Adipocyte (in vitro differentiated cells): ENCODE measurements at regions not wholly inside any gene's neighbourhood (a gene's known extent, or its start where the extent isn't known, plus 50 kb on each side); places are given as distances from the start of the nearest gene placed in this dataset.
A peak's percentile ranks its signal among the peaks of the same experiment; 100 is the strongest.
"Not testable (repeated sequence)": the region's sequence is repeated elsewhere in the genome, so short reads cannot be mapped to it uniquely, and the experiment has no call there.

Experiments
- DNase-seq: peaks from one replicate; pipeline ENCODE4 v3.0.0-alpha.2; 2015; ENCODE audit warnings: low read depth
- H3K27me3 ChIP-seq: replicated peaks from 2 replicates; pipeline ENCODE4 v1.7.0; 2013; ENCODE audit warnings: mild to moderate bottlenecking, low read length, moderate library complexity; ENCODE audit not compliant: control insufficient read depth, insufficient read depth
- H3K36me3 ChIP-seq: 2 replicates; pipeline ENCODE4 v1.7.0; 2013; ENCODE audit warnings: low read length, mild to moderate bottlenecking, moderate library complexity; ENCODE audit not compliant: control insufficient read depth, insufficient read depth, severe bottlenecking
- H3K4me1 ChIP-seq: 2 replicates; pipeline ENCODE4 v1.7.0; 2013; ENCODE audit warnings: mild to moderate bottlenecking, low read length, moderate library complexity; ENCODE audit not compliant: control insufficient read depth, insufficient read depth
- H3K4me3 ChIP-seq: 2 replicates; pipeline ENCODE4 v1.7.0; 2013; ENCODE audit warnings: mild to moderate bottlenecking, low read length, moderate library complexity
- H3K9ac ChIP-seq: 2 replicates; pipeline ENCODE4 v1.7.0; 2013; ENCODE audit warnings: mild to moderate bottlenecking, low read length, moderate library complexity
- H3K9me3 ChIP-seq: 2 replicates; pipeline ENCODE4 v1.7.0; 2013; ENCODE audit warnings: mild to moderate bottlenecking, low read length, moderate library complexity; ENCODE audit not compliant: control insufficient read depth

- Histone ChIP-seq H3K36me3 (no peaks in the 10 kb centered on the region), H3K9ac (no peak overlapping the region), H3K9me3 (no peaks in the 10 kb centered on the region), H3K27me3 (no peaks in the 10 kb centered on the region), H3K4me3 (no peak overlapping the region), H3K4me1 (peaks cover 6% of the 10 kb centered on the region)
- DNase-seq, result no peak
These were observed 1118.5 kb downstream of the PCDH9 start for GRCh38 chr13:66111628-66112027.

- Histone ChIP-seq H3K4me3 (no peak overlapping the region), H3K4me1 (no peaks in the 10 kb centered on the region), H3K36me3 (no peaks in the 10 kb centered on the region), H3K9me3 (no peaks in the 10 kb centered on the region), H3K27me3 (no peaks in the 10 kb centered on the region), H3K9ac (no peak overlapping the region)
- DNase-seq, result no peak
These were observed 1123.9 kb downstream of the PCDH9 start for GRCh38 chr13:66106246-66106645.

- Histone ChIP-seq H3K9ac (no peak overlapping the region), H3K4me1 (peaks cover 8% of the 10 kb centered on the region), H3K27me3 (no peaks in the 10 kb centered on the region), H3K36me3 (no peaks in the 10 kb centered on the region), H3K4me3 (no peak overlapping the region), H3K9me3 (no peaks in the 10 kb centered on the region)
- peak; percentile 8 for DNase-seq
These were observed 1127.3 kb downstream of the PCDH9 start for GRCh38 chr13:66102864-66103263.

GRCh38 chr13:66099825-66100224 lies 1130.3 kb downstream of the PCDH9 start:
- no peak for DNase-seq
- H3K27me3 ChIP-seq, result no peaks in the 10 kb centered on the region
- no peak overlapping the region for H3K4me3 ChIP-seq
- no peak overlapping the region for H3K9ac ChIP-seq
- no peaks in the 10 kb centered on the region for H3K9me3 ChIP-seq
- peaks cover 8% of the 10 kb centered on the region for H3K4me1 ChIP-seq
- no peaks in the 10 kb centered on the region for H3K36me3 ChIP-seq

GRCh38 chr13:66098931-66099628 lies 1131.1 kb downstream of the PCDH9 start:
- H3K36me3 ChIP-seq, result no peaks in the 10 kb centered on the region
- H3K4me3 ChIP-seq, result no peak overlapping the region
- no peaks in the 10 kb centered on the region for H3K9me3 ChIP-seq
- H3K9ac ChIP-seq, result no peak overlapping the region
- H3K27me3 ChIP-seq, result no peaks in the 10 kb centered on the region
- peaks cover 8% of the 10 kb centered on the region for H3K4me1 ChIP-seq
- no peak for DNase-seq

GRCh38 chr13:66089711-66090110 lies 1140.4 kb downstream of the PCDH9 start:
- Histone ChIP-seq H3K9ac (no peak overlapping the region), H3K9me3 (peaks cover 8% of the 10 kb centered on the region), H3K27me3 (no peaks in the 10 kb centered on the region), H3K4me3 (no peak overlapping the region), H3K4me1 (no peaks in the 10 kb centered on the region), H3K36me3 (no peaks in the 10 kb centered on the region)
- no peak for DNase-seq

- peak; percentile 4 for DNase-seq
- Histone ChIP-seq H3K36me3 (no peaks in the 10 kb centered on the region), H3K27me3 (no peaks in the 10 kb centered on the region), H3K9ac (no peak overlapping the region), H3K9me3 (peaks cover 5% of the 10 kb centered on the region), H3K4me3 (no peak overlapping the region), H3K4me1 (no peaks in the 10 kb centered on the region)
These were observed 1142.8 kb downstream of the PCDH9 start for GRCh38 chr13:66087269-66087710.

GRCh38 chr13:66077132-66077689 lies 1152.9 kb downstream of the PCDH9 start:
- no peak for DNase-seq
- H3K9me3 ChIP-seq, result no peaks in the 10 kb centered on the region
- no peaks in the 10 kb centered on the region for H3K27me3 ChIP-seq
- H3K36me3 ChIP-seq, result no peaks in the 10 kb centered on the region
- no peak overlapping the region for H3K9ac ChIP-seq
- H3K4me1 ChIP-seq, result no peaks in the 10 kb centered on the region
- no peak overlapping the region for H3K4me3 ChIP-seq

GRCh38 chr13:66076417-66076816 lies 1153.7 kb downstream of the PCDH9 start:
- H3K36me3 ChIP-seq, result no peaks in the 10 kb centered on the region
- no peak overlapping the region for H3K9ac ChIP-seq
- H3K9me3 ChIP-seq, result no peaks in the 10 kb centered on the region
- no peaks in the 10 kb centered on the region for H3K4me1 ChIP-seq
- H3K27me3 ChIP-seq, result no peaks in the 10 kb centered on the region
- no peak overlapping the region for H3K4me3 ChIP-seq
- DNase-seq, result no peak

- H3K9me3 ChIP-seq, result no peaks in the 10 kb centered on the region
- no peaks in the 10 kb centered on the region for H3K27me3 ChIP-seq
- no peak for DNase-seq
- no peak overlapping the region for H3K4me3 ChIP-seq
- H3K36me3 ChIP-seq, result no peaks in the 10 kb centered on the region
- H3K4me1 ChIP-seq, result peaks cover 4% of the 10 kb centered on the region
- no peak overlapping the region for H3K9ac ChIP-seq
These were observed 1156.0 kb downstream of the PCDH9 start for GRCh38 chr13:66074018-66074615.

GRCh38 chr13:66072097-66072496 lies 1158.0 kb downstream of the PCDH9 start:
- H3K9me3 ChIP-seq, DNase-seq, H3K4me3 ChIP-seq, H3K36me3 ChIP-seq, H3K4me1 ChIP-seq, H3K27me3 ChIP-seq, H3K9ac ChIP-seq: not testable (repeated sequence)
